RPMI8226 (cell line): ENCODE measurements at regions not wholly inside any gene's neighbourhood (a gene's known extent, or its start where the extent isn't known, plus 50 kb on each side); places are given as distances from the start of the nearest gene placed in this dataset.
"Not testable (repeated sequence)": the region's sequence is repeated elsewhere in the genome, so short reads cannot be mapped to it uniquely, and the experiment has no call there.

Source experiments
- DNase-seq: peaks from one replicate; pipeline ENCODE4 v3.0.0-alpha.2; 2015

GRCh38 chr2:185891403-185891802 lies 152.8 kb downstream of the FSIP2 start:
- DNase-seq, result no peak

GRCh38 chr2:185891804-185892411 lies 153.3 kb downstream of the FSIP2 start:
- DNase-seq, result no peak

- DNase-seq, result no peak
These were observed 153.9 kb downstream of the FSIP2 start for GRCh38 chr2:185892484-185892883.

- no peak for DNase-seq
These were observed 155.6 kb downstream of the FSIP2 start for GRCh38 chr2:185894223-185894622.

- no peak for DNase-seq
These were observed 157.5 kb downstream of the FSIP2 start for GRCh38 chr2:185895828-185896693.

GRCh38 chr2:185899366-185899765 lies 160.8 kb downstream of the FSIP2 start:
- no peak for DNase-seq

- no peak for DNase-seq
These were observed 180.6 kb downstream of the FSIP2 start for GRCh38 chr2:185919155-185919554.

GRCh38 chr2:185921048-185921756 lies 182.6 kb downstream of the FSIP2 start:
- no peak for DNase-seq

GRCh38 chr2:185934232-185934631 lies 195.6 kb downstream of the FSIP2 start:
- DNase-seq, result no peak

- DNase-seq, result no peak
These were observed 201.3 kb downstream of the FSIP2 start for GRCh38 chr2:185939858-185940257.

- DNase-seq, result no peak
These were observed 204.3 kb downstream of the FSIP2 start for GRCh38 chr2:185942855-185943254.

- DNase-seq, result peak; percentile 60
These were observed 209.1 kb downstream of the FSIP2 start for GRCh38 chr2:185947722-185948121.

- no peak for DNase-seq
These were observed 213.5 kb downstream of the FSIP2 start for GRCh38 chr2:185952100-185952499.

- DNase-seq, result no peak
These were observed 215.8 kb downstream of the FSIP2 start for GRCh38 chr2:185954389-185954788.

- no peak for DNase-seq
These were observed 216.4 kb downstream of the FSIP2 start for GRCh38 chr2:185955050-185955449.

- DNase-seq, result no peak
These were observed 228.7 kb downstream of the FSIP2 start for GRCh38 chr2:185967335-185967734.

GRCh38 chr2:185970148-185970852 lies 231.7 kb downstream of the FSIP2 start:
- DNase-seq, result no peak

GRCh38 chr2:185978634-185979407 lies 240.2 kb downstream of the FSIP2 start:
- DNase-seq, result no peak

- peak; percentile 6 for DNase-seq
These were observed 241.0 kb downstream of the FSIP2 start for GRCh38 chr2:185979546-185980071.

GRCh38 chr2:185980944-185981343 lies 242.3 kb downstream of the FSIP2 start:
- DNase-seq, result no peak

GRCh38 chr2:185984670-185985069 lies 246.1 kb downstream of the FSIP2 start:
- no peak for DNase-seq

- DNase-seq, result not testable (repeated sequence)
These were observed 250.3 kb downstream of the FSIP2 start for GRCh38 chr2:185988907-185989306.
